ENCODE measurements at regions not wholly inside any gene's neighbourhood (a gene's known extent, or its start where the extent isn't known, plus 50 kb on each side); places are given as distances from the start of the nearest gene placed in this dataset.

- Histone ChIP-seq H3F3A (replicated peaks; ENCODE audit: low read depth) (peaks cover 24% of the 10 kb centered on the region; the same call in 1 of the 2 replicates), H3K4me2 (peak overlapping the region; percentile 80), H3K27ac (ENCODE audit: low read depth) (no peak overlapping the region), H3K4me1 (ENCODE audit: insufficient read depth) (peaks cover 61% of the 10 kb centered on the region), H3K79me2 (replicated peaks; ENCODE audit: insufficient read depth) (peaks cover 53% of the 10 kb centered on the region), H3K4me3 (peak overlapping the region; percentile 65), H3K9me2 (ENCODE audit: insufficient read depth) (no peaks in the 10 kb centered on the region), H4K20me1 (replicated peaks; ENCODE audit: insufficient read depth) (no peaks in the 10 kb centered on the region), H2AFZ (no peak overlapping the region), H3K27me3 (ENCODE audit: insufficient read depth) (peaks cover 50% of the 10 kb centered on the region), H3K36me3 (ENCODE audit: insufficient read depth) (no peaks in the 10 kb centered on the region; the same call in 1 of the 2 replicates)
- H3K9me3 Mint-ChIP-seq, result no peaks in the 10 kb centered on the region
- DNase-seq (ENCODE audit: low spot score) (no peak), ATAC-seq (no peak)
- TF ChIP-seq CTCF (conservative IDR thresholded peaks at IDR 0.05; ENCODE audit: low read depth in 2 of 2) (no peak), ZNF331 (CRISPR knock-in tag; IDR thresholded peaks at IDR 0.05; ENCODE audit: low read depth) (no peak), ZNF114 (CRISPR knock-in tag; IDR thresholded peaks at IDR 0.05) (no peak), JUNB (IDR thresholded peaks at IDR 0.05; ENCODE audit: unreplicated experiment) (no peak), REST (IDR thresholded peaks at IDR 0.05; ENCODE audit: unreplicated experiment) (no peak), POLR2AphosphoS5 (IDR thresholded peaks at IDR 0.05; ENCODE audit: low read depth) (no peak), CREB1 (CRISPR knock-in tag; IDR thresholded peaks at IDR 0.05; ENCODE audit: low read depth) (no peak), EZH2phosphoT487 (IDR thresholded peaks at IDR 0.05; ENCODE audit: unreplicated experiment) (no peak), STAT1 (IDR thresholded peaks at IDR 0.05; ENCODE audit: unreplicated experiment) (no peak), NANOG (IDR thresholded peaks at IDR 0.05; ENCODE audit: borderline replicate concordance) (no peak), EZH2 (IDR thresholded peaks at IDR 0.05; ENCODE audit: low read depth, unreplicated experiment) (no peak), ZNF462 (CRISPR knock-in tag; IDR thresholded peaks at IDR 0.05) (no peak)
- TF ChIP-seq, protein P1, sequence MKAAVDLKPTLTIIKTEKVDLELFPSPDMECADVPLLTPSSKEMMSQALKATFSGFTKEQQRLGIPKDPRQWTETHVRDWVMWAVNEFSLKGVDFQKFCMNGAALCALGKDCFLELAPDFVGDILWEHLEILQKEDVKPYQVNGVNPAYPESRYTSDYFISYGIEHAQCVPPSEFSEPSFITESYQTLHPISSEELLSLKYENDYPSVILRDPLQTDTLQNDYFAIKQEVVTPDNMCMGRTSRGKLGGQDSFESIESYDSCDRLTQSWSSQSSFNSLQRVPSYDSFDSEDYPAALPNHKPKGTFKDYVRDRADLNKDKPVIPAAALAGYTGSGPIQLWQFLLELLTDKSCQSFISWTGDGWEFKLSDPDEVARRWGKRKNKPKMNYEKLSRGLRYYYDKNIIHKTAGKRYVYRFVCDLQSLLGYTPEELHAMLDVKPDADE (IDR thresholded peaks at IDR 0.05), result no peak
- H3K27ac Mint-ChIP-seq, result no peak overlapping the region; the same call in 1 of the 2 replicates
- H3K27me3 Mint-ChIP-seq (ENCODE audit: insufficient read depth, low read depth, poor library complexity), result peaks cover 58% of the 10 kb centered on the region
- H3K4me3 Mint-ChIP-seq, result peak overlapping the region; percentile 76
- peaks cover 2% of the 10 kb centered on the region; the same call in 1 of the 3 replicates for H3K36me3 Mint-ChIP-seq (ENCODE audit: low read depth)
- H3K4me1 Mint-ChIP-seq, result peaks cover 55% of the 10 kb centered on the region
These were observed 77.2 kb upstream of the PPARA start for GRCh38 chr22:46072981-46073682.

Measured in GM23338 (cell line).